Stimulated activated CD4-positive, alpha-beta T cell treated with anti-CD3 and anti-CD28 coated beads, Interleukin-12 subunit alpha, Interleukin-12 subunit beta, amount 100 ng/mL, for 4 hours (primary cell): ENCODE measurements at regions not wholly inside any gene's neighbourhood (a gene's known extent, or its start where the extent isn't known, plus 50 kb on each side); places are given as distances from the start of the nearest gene placed in this dataset.
"Not testable (repeated sequence)": the region's sequence is repeated elsewhere in the genome, so short reads cannot be mapped to it uniquely, and the experiment has no call there.

Experiments
- DNase-seq: peaks from one replicate; pipeline ENCODE4 v3.0.0-alpha.2; 2020

GRCh38 chr10:126722726-126723125 is 52.2 kb upstream of the C10orf90 start:
- no peak for DNase-seq

DNA sequence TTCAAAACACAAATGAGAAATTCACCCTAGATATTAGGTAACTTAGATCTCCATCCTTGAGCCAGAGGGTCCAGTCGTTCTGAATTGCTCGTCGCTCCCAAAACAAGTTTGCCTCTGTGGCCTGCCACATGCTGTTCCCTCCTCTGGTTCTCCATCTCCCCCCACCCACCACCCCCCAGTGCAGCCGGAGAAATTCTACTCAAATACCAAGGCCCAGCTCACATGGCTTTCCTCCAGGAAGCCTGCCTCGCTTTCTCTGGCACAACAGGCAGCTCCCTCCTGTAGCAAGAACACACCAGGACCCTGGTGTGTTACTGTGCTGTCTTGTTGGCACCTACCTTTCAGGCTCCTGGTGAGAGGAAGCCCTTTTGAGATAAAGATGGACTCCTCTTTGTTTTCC is 52.7 kb upstream of the C10orf90 start:
- DNase-seq: no peak

DNA sequence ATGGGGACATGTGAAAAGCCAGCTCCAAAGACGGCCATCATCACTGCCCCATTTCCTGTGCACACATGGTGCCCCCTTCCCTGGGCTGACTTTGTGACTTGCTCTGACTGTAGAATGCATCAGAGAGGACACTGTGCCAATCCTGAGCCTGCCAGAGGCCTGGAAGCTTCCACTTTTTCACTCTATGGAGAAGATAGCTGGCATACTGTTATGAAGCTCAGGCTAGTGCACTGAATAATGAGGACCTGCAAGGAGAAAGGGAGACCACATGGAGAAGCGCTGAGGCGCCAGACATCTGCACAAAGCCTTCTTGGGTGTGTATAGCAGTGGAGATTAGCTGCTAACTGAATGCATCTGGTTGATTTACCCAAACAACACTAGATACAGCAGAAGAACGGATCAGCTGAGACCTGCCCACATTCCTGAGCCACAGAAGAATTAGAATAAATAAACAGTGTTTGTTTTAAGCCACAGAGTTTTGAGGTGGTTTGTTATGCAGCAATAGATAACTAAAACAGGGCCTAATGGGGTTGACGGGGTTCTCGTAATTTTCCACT is 58.9 kb upstream of the C10orf90 start:
- DNase-seq: no peak

- no peak for DNase-seq
Observed at GRCh38 chr10:126730856-126731609, 60.5 kb upstream of the C10orf90 start.

DNA sequence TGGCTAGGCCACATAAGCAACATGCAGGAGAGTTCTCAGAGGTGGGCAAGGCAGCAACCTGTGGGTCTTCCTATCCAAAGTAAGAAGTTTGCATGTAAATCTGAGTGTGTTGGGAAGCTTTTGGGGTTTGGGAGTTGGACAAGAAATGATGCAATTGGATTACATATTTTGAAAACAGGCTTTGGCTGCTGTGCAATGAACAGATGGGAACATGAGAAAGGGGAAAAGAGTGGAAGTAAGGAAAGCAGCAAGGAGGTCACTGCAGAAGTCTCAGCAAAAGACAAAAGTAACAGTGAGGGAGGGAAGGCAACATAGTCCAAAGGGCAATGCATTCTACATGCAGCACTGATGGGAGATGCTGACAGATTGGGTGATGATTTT is 61.1 kb upstream of the C10orf90 start:
- no peak for DNase-seq

GRCh38 chr10:126732308-126732707 is 61.8 kb upstream of the C10orf90 start:
- no peak for DNase-seq

GRCh38 chr10:126732868-126733267 is 62.4 kb upstream of the C10orf90 start:
- DNase-seq: no peak

DNA sequence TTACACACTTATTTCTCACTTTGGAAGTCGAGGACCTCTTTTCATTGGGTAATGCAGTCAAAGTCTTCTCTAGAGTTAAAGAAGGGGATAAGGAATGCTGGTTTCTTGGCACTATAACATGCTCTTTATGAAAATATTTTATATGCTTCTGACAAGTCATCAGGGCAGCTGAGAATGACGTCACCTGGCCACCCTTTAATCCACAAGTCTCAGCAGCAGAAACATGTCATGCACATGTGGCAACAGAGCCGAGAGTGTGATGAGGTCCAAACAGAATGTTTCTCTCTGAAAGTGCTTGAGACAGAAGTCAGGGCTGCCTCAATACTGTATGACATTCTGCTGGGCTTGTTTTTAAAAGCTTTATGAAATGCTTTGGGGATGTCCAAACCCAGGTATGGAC is 63.5 kb upstream of the C10orf90 start:
- no peak for DNase-seq

GRCh38 chr10:126734967-126735366 is 64.5 kb upstream of the C10orf90 start:
- DNase-seq: no peak

DNA sequence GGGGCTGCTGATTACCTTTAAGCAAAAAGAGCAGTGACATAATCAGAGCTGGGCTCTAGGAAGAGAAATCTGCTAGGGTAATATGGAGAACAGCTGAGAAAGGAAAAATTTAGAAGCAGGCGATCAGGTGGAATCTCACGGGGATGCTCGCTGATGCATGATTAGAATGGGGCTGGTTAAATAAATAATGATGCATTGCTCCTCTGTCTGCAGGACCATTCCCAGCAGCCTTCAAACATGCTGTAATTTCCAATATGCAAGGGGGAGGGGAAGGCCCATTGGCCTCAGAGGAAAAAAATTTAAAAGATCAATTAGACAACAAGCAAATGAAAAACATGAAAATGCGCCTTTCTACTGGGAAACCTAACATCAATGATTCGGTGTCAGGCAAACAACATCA is 65.6 kb upstream of the C10orf90 start:
- DNase-seq: no peak

DNA sequence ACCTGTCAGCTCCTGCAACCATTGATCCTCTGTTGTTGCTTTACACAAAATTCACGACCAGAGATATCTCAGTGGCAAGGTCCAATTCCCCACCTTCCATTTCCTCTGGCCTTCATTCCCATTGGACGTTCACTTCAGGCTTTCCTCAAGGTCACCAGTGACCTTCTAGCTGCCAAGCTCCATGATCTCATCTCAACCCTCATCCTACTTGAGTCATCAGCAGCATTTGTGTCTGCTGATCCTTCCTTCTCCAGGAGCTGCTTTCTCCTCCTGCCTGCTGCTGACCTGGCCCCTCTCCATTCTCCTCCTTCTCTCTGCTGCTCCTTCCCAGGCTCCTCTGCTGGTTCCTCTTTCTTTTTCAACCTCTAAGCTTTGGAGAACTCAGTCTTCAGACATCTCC is 66.2 kb upstream of the C10orf90 start:
- no peak for DNase-seq

GRCh38 chr10:126738001-126738400 is 67.5 kb upstream of the C10orf90 start:
- no peak for DNase-seq

- no peak for DNase-seq
Observed at GRCh38 chr10:126744571-126744970, 74.1 kb upstream of the C10orf90 start.

DNA sequence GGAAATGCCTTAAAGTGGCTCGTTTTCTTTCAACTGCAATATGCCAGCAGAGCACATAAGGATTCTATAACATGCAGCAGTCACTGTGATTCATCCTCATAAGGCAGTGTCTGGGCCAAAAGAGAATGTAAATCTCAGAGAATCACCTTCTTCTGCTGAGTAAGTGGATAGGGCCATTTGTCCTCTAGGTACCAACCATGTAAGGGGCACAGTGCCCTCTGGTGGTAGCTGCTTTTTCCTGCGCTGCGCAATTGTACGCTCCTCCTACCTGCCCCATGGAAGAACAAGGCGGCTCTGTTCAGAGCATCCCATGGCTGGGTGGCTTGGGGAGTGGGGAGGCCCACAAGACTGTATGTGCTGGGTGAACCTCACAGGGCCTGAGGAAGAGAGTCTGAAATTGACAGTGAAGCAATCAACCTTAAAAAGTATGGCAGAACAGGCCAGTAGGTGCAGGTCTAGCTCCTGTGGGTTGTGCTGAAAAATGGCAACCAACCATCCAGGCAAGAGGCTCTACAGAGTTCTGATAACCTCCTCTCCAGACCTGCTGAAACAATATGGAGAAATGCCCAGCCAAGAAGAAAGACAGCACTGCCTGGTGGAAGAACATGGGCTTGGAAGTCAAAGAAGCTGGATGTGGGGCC is 78.6 kb upstream of the C10orf90 start:
- peak; percentile 47 for DNase-seq

- no peak for DNase-seq
Observed at GRCh38 chr10:126754966-126755365, 84.5 kb upstream of the C10orf90 start.

DNA sequence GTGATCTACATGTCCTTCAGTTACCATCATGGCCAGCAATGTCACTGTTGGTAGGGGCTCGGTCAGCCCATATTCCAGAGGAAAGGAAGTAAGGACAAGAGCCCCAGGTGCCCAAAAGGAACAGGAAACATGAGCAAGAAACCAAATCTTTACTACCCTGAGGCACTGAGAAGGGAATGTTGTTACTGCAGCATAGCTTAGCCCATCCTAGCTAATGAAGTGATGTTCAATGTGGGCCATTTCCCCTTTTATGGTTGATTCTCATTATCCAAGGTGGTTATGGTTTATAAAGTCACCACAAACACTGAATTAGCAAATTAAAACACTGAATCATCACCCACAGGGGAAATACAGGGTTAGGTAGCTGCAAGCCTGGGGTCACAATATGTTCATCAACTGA is 88.4 kb upstream of the C10orf90 start:
- DNase-seq: no peak

DNA sequence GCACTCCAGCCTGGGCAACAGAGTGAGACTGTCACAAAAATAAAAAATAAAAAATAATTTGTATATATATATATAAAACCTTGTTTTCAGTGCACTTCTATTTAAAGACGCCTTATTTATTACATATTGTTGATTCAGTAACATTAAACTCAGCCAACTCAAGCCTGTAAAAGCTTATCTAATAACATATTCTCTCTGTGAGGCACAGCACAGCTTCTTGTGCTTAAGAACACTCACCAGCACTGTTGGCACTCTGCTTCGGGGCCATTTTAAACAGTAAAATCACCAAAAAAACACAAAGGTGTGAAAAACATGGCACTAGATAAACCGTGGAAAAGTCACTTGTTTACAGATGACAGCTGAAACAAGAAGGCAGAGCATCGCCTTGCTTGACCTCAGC is 89.0 kb upstream of the C10orf90 start:
- DNase-seq: no peak

DNA sequence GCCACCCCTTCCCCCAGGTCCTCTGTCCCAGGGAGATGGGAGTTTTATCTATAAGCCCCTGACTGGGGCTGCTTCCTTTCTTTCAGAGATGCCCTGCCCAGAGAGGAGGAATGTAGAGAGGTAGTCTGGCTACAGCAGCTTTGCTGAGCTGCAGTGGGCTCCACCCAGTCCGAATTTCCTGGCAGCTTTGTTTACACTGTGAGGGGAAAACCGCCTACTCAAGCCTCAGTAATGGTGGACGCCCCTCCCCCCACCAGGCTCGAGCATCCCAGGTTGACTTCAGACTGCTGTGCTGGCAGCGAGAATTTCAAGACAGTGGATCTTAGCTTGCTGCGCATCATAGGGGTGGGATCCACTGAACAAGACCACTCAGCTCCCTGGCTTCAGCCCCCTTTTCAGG is 96.2 kb upstream of the C10orf90 start:
- DNase-seq: not testable (repeated sequence)

DNA sequence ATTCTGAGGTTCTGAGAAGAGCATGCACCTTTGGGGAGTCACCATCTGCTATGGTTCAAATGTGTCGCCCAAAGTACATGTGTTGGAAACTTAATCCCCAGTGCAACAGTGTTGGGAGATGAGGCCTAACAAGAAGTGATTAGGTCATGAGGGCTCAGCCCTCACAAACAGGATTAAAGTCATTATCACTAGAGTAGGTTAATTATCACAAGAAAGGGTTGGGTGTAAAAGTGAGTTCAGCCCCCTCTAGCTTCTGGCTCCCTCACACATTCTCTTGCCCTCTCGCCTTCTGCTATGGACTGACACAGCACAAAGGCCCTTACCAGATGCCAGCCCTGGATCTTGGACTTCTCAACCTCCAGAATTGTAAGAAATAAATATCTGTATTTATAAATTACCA is 100.3 kb upstream of the C10orf90 start:
- DNase-seq: no peak

GRCh38 chr10:126776168-126776567 is 105.7 kb upstream of the C10orf90 start:
- DNase-seq: no peak

DNA sequence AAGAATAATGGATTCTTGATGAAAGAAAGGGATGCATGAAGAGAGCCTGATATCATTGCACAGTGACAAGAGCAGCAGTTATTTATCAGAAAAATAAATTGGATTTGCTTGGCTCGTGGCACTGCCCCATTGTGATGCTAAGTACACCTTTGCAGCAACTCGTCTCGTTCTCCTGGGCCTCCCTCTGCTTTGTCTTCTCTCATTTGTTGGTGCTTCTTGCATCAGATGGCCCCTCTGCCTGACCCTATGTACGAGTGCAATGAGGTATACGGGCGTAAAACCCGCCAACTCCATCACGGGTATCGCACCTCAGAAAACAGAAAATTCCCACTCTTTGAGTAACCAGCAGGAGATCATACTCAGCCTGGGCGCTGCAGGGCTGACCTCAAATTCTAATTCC is 107.2 kb upstream of the C10orf90 start:
- DNase-seq: no peak

GRCh38 chr10:126781450-126782216 is 111.1 kb upstream of the C10orf90 start:
- DNase-seq: no peak

DNA sequence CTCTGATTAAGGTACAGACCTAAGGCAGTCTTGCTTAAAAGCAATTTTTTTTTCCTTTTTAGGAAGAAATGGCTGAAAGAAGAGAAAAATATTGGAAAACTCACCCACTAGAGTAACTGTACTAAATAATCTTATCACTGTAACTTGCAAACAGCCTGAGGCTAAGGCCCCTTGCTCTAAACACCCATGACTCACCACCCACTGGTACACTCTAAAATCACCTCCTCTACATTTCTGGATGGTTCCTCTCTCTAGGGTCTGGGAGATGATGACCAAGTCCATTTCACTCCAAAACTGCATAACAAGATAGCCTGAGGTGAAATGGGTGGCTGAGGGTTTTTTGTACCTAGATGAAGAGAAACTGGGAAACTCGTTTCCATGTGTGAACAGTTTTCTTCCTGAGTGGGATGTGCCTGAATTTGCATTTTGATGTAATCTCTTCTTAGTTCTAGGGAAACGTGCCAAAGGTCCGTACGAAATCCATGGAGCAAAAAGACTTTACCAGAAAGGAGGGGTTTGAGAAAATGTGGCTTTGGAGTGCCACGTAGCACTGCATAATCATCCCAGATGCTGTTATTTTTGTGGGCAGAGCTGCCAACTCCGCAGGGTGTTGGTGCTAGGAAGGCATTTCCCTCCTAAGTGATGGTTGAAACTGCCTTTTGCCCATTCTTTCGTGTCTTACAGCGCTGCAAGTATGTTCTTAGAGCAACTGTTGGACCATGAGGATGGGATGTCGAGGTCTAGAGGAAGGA is 113.5 kb upstream of the C10orf90 start:
- no peak for DNase-seq
